ENCODE measurements at regions not wholly inside any gene's neighbourhood (a gene's known extent, or its start where the extent isn't known, plus 50 kb on each side); places are given as distances from the start of the nearest gene placed in this dataset.
"Not testable (repeated sequence)": the region's sequence is repeated elsewhere in the genome, so short reads cannot be mapped to it uniquely, and the experiment has no call there.

DNA sequence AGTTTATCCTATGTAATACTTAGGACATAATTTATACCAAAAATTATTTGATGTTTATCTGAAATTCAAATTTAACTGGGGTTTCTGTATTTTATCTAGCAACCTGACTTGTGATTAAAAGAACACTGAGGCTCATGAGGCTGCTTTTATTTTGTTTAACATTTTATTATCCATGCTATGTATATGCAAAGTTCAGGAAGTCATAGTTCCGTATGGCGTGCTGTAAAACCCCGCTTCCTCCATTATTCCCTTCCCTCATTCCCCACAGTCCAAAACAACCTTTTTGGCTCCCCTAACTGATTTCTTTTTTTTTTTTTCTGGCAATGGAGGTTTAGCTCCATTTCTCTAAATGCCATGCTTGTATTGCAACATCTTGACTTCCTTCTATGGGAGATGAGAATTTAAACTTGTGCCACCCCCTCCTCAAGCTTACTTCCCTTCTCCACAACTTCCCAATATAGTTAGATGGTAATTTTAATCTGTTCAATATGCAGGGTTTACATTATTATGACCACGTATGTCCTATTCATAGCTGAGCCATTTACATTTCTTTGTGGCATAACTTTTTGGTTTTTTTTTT, 138.0 kb upstream of the DNAH14 start:
- no peak for DNase-seq (ENCODE audit: low spot score)
- intact Hi-C loops (cut with DNase I): no loop called here

DNA sequence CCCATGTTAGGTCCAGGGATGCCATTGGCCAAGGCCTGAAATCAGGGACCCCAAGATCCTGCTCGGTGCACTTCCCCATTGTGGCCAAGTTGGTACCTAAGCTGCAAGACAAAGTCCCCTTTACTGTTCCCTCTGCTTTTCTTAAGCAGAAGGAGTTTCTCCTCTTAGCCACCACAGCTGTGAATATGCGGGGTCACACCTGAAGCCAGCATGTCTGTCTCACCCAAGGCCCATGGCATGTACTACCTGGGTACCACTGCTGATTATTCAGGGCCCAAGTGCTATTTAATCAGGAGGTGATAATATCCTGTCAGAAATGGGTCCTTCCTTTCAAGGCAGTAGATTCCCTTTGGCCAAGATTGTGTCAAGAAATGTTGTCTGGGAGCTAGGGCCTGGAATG, 133.9 kb upstream of the DNAH14 start:
- intact Hi-C loops (cut with DNase I): no loop called here
- no peak for DNase-seq (ENCODE audit: low spot score)

DNA sequence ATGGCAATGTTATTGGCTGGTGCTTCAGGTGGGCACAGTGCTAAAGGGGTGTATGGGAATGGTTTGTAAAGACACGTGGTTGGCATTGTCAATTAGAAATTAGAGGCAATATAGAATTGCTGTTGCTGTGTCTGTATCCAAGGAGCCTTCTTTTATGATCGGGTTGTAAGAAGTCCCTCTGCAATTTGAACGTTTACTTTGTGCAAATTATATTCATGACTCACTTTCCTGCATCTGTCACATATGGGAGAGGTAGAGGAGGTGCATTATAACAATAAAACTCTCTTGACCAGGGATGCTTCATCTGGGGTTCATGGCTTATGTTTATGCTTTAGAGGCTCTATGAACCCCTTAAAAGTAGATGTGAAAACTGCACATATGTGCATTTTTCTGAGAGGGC, 130.4 kb upstream of the DNAH14 start:
- intact Hi-C loops (cut with DNase I): no loop called here
- DNase-seq (ENCODE audit: low spot score): no peak

DNA sequence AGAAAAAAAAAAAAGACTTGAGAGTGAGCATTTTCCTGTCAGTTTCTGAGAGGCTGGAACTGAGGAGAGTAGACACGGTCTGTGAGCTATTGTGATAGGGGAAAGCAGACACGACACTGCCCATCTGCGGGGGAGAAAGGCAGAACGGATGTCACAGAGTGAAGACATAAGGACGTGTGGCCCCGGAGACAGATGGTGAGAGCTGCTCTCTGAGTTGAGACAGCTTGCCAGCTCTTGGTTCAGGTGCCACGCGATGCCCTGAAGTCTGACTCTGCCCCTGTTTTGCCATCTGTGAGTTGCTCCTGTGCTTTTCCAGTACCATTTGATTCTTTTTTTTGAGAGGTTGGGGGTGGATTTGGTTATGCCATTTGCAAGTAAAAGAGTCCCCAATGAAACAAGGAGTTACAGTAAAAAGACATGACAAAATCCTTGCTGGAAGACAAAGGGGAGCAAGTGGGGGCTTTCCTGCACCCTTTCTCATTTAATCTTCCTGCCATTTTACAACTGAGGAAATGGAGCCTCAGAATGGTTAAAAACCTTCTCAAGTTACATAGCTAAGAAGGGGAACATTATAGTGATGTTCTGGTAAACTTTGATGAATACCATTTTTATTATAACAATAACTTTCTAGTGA, 128.9 kb upstream of the DNAH14 start:
- no peak for DNase-seq (ENCODE audit: low spot score)
- intact Hi-C loops (cut with DNase I): no loop called here

DNA sequence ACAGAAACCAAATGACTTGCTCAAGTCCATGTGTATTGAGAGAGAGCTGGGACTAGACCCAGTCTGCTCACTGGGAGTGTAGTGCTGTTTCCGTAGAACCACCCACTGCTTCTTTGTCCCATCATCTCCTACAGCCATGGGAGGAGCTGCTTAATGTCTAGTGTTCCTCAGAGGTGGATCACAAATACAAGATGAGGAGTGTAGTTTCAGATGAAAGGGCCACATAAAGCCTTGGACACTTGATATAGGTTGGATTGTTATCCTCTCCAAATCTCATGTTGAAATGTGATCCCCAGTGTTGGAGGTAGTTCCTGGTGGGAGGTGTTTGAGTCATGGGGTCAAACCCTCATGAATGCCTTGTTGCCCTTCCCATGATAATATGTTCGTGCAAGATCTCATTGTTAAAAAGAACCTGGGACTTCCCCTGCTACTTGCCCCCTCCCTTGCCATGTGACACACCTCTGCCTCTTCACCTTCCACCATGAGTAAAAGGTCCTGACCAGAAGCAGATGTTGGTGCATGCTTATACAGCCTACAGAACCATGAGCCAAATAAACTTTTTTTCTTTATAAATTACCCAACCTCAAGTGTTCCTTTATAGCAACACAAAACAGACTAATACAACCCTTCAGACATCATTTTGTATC, 127.5 kb upstream of the DNAH14 start:
- intact Hi-C loops (cut with DNase I): no loop called here
- no peak for DNase-seq (ENCODE audit: low spot score)

DNA sequence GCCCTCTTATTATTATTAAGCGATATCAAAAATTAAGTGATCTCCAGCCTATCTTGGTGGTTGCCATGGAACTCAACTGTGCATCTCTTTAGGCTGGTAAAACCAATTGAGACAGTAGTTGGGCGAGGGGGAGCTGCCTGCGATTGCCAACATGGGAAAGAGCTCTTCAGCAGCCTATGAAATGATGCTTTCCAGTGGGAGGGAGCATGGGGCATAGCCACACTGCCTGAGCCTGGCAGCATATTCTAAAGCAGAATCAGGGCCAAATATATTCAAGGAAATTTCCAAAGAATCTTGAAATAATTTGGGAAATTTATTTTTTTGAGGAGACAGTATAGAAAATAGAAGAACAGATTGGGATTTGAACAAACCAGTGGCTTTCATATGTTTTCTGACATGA, 126.9 kb upstream of the DNAH14 start:
- no peak for DNase-seq (ENCODE audit: low spot score)
- intact Hi-C loops (cut with DNase I): no loop called here

DNA sequence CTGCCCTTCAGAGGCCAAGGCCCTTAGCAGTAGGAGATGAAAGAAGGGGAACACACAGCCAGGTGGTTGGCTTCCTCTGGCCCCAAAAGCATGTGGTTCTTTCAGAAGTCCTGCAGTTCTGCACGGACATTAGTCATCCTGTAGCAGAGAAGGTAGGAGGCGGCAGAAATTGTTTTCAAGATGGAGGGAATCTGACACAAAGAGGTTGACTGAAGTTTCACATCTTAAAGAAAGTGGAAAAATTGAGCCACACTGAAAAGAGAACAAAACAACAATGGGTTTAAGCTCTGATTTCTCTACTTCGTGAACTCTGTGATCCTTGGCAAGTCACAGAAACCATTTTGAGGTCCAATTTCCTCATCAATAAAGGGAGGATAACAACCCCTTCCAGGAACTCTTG, 125.3 kb upstream of the DNAH14 start:
- intact Hi-C loops (cut with DNase I): no loop called here
- no peak for DNase-seq (ENCODE audit: low spot score)

DNA sequence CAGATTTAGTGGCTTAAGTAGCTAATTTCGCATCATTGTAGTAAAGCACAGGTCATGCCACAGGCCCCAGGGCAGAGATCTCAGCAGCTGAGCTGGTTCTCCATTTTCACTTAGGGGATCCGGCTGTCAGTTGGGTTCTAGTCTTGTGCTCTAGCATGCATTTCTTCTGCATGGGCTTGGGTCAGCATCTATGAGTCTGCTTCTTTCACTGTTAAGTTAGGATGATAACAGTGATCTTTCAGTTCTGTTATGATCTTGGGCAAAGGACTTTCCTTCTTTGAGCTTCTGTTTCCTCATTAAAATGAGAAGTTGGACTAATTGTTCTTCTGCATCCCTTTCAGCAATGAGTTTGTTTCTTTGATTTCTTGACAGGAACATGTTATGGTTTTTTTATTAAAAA, 123.6 kb upstream of the DNAH14 start:
- DNase-seq (ENCODE audit: low spot score): no peak

DNA sequence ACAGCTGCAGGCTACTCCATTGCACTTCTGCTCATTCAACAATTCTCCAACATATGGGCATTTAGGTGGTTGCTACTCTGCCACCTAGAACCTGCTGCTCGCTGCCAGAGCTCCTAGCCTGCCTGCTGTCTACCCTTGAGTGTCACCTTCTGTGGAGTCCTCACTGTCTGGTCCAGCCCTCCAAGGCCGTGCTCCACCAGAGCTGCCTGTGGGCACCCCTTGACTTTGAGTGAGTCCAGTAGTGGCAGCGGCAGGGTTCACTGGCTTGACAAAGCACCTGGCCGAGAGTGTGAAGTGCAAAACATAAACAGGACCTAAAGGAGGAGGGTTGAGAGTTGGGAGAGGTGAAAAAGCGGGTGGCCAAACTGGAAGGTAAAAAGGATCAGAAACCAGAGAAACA, 120.3 kb upstream of the DNAH14 start:
- intact Hi-C loops (cut with DNase I): no loop called here
- DNase-seq (ENCODE audit: low spot score): no peak

More for the DNA sequence above, 123.6 kb upstream of the DNAH14 start:
- intact Hi-C loops (cut with DNase I): no loop called here

DNA sequence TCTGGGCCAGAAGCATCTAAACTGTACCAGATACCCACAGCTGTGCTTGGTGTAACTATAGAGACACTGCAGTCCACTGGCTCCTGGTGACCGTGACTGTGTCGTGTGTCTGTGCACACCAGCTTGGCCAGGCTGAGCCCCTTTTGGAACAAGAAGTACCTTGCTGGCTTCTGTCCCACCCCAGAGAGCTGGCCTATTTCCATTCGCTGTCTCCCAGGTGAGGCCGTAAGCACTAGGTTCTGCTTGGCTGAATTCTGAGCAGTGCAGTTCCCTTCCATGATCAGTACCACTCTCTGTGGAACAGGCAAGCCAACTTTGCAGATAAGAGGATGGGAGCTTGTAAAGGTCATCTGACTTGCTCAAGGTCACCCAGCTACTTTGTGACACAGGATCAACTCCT, 119.9 kb upstream of the DNAH14 start:
- intact Hi-C loops (cut with DNase I): no loop called here
- no peak for DNase-seq (ENCODE audit: low spot score)

DNA sequence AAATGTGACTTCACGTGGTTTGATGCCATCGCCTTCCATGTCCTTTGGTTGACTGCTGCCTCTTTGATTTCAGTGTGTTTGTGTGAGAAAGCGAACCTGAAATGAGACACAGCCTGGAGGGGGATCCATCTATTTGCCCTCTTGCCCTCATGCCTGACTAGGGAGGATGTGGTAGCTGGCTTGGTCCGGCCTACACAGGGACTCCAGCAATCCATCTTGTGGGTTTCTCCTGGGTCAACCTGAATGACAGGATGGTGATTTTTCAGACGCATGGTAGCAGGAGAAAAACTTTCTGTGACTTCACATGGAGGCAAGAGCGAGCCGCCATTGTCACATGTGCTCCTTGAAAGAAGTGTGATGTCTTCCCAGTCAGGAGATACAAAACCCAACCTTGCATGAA, 117.9 kb upstream of the DNAH14 start:
- intact Hi-C loops (cut with DNase I): no loop called here
- DNase-seq (ENCODE audit: low spot score): no peak

DNA sequence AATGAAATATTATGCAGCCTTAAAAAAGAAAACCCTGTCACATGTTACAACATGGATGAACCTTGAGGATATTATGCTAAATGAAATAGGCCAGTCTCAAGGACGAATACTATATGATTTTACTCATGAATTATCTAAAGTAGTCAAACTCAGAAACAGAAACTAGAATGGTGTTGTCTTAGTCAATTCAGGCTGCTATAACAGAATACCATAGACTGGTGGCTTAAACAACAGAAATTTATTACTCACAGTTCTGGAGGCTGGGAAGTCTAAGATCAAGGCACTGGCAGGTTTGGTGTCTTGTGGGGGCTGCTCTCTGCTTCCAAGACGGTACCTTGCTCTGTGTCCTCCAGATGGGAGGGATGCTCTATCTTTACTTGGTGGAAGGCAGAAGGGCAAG, 113.8 kb upstream of the DNAH14 start:
- intact Hi-C loops (cut with DNase I): no loop called here
- no peak for DNase-seq (ENCODE audit: low spot score)

DNA sequence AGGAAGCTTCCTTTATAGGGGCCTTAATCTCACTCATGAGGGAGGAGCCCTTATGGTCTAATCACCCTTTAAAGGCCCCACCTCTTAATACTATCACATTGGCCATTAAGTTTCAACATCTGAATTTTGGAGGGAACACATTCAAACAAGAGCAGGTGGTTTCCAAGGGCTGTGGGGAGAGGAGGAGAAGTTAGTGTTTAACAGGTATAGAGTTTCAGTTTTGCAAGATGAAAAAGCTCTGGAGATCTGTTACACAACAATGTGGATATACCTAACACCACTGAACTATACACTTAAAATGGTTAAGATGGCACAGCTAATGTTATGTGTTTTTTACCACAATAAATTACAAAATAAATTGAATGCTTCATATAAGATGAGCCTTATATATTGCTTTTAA, 113.4 kb upstream of the DNAH14 start:
- no peak for DNase-seq (ENCODE audit: low spot score)
- intact Hi-C loops (cut with DNase I): no loop called here

DNA sequence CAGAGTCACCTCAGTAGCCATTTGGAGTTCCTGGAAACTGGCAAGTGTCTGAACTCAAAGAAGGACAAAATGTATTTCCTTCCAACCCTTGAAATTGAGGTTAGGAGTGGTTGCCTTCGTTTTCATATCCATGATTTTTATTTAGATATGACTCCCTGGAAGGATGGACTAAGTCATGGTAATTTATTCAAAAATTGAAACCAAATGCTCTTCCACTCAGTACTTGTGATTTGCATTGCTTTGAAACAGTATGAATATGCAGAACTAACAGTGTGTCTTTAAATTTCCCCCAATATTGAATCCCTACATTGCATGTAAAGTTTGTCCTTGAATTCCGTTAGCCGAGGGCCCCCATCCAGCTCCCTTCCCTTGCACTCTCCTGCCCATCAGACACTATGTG, 112.1 kb upstream of the DNAH14 start:
- intact Hi-C loops (cut with DNase I): no loop called here

DNA sequence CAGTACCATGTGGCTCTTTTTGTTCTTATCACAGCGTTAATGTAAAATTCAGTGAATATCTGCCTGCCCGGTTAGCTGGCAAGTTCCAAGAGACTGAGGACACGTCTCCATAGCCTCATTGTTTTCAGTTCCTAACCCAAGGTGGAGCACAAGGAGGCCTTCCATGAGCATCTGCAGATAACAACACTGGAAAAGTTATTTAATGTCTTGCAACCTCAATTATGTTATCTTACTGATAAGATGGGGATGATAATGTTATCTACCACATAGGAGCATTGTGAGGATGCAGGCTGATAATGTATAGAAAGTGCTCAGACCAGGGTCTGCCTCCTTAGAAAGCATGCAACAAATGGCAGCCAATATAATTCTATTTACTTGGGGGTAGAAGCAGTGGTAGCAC, 109.6 kb upstream of the DNAH14 start:
- no peak for DNase-seq (ENCODE audit: low spot score)
- intact Hi-C loops (cut with DNase I): no loop called here

More for the DNA sequence above, 112.1 kb upstream of the DNAH14 start:
- DNase-seq (ENCODE audit: low spot score): no peak

DNA sequence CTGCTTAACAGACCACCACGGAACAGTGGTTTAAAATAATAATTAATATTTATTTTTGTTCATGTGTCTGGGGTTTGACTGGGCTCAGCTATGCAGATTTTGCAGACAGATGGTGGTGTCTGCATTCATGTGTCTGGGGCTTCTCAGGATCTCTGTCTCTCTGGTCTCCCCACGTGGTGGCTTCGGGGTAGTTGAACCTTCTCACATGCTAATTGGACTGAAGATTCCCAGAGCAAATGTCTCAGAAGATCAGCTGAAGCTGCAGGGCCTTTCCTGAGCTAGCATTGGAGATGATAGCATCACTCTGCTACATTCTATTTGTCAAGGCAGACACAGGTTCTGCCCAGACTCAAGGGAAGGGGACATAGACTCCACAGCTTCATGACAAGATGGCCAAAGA, 109.1 kb upstream of the DNAH14 start:
- intact Hi-C loops (cut with DNase I): no loop called here
- DNase-seq (ENCODE audit: low spot score): no peak

DNA sequence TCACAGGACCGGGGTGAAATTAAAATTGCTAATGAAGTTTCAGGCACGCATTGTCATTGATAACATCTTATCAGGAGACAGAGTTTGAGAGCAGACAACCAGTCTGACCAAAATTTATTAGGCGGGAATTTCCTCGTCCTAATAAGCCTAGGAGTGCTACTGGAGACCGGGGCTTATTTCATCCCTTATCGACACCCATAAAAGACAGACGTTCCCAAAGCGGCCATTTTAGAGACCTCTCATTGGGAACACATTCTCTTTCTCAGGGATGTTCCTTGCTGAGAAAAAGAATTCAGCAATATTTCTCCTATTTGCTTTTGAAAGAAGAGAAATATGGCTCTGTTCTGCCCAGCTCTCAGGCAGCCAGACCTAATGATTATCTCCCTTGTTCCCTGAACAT, 107.7 kb upstream of the DNAH14 start:
- DNase-seq (ENCODE audit: low spot score); intact Hi-C loops (cut with DNase I): not testable (repeated sequence)

DNA sequence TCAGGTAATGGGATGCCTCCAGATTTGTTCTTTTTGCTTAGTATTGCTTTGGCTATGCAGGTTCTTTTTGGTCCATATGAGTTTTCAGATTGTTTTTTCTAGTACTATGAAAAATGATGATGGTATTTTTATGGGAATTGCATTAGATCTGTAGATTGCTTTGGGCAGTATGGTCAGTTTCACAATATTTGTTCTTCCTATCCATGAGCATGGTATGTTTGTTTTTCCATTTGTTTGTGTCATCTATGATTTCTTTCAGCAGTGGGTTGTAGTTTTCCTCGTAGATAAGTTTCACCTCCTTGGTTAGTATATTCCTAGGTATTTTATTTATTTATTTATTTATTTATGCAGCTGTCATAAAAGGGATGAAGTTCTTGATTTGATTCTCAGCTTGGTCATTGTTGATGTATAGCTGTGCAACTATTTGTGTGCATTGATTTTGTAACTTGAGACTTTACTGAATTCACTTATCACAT, 103.9 kb upstream of the DNAH14 start:
- no peak for DNase-seq (ENCODE audit: low spot score)
- intact Hi-C loops (cut with DNase I): no loop called here

DNA sequence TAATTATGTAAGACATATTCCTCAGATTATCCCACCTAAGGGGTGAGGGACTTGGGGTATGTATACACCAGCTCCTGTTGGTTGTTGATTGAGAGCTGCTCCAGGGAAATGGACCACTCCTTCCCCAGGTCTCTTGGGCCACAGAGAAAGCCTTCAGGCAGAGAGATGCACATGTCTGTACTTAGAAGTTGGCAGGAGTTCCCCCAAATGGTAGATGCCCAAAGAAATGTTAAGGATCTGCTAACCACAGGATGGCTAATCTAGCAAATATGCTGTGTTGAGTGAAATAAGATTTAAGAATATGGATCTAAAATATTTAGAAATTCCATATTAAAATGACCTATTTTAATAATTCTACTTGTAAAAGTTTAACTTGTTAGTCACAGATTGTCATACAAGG, 100.8 kb upstream of the DNAH14 start:
- intact Hi-C loops (cut with DNase I): no loop called here
- DNase-seq (ENCODE audit: low spot score): no peak

DNA sequence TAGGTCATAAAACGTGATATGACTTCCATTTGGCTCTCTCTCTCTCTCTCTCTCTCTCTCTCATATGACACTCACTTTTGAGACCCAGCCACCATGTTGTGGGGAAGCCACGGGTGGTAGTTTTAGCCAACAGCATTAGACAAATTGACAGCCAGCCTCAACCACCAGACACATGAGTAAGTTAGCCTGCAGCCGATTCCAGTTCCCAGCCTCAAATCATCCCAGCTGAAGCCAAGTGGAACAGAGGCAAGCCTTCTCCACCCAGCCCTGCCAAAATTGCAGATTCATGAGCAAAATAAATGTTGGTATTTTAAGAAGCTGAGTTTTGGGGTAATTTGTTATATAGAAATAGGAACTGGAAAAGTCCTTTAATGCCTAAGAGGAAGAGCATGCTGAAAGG, 98.0 kb upstream of the DNAH14 start:
- intact Hi-C loops (cut with DNase I): no loop called here

DNA sequence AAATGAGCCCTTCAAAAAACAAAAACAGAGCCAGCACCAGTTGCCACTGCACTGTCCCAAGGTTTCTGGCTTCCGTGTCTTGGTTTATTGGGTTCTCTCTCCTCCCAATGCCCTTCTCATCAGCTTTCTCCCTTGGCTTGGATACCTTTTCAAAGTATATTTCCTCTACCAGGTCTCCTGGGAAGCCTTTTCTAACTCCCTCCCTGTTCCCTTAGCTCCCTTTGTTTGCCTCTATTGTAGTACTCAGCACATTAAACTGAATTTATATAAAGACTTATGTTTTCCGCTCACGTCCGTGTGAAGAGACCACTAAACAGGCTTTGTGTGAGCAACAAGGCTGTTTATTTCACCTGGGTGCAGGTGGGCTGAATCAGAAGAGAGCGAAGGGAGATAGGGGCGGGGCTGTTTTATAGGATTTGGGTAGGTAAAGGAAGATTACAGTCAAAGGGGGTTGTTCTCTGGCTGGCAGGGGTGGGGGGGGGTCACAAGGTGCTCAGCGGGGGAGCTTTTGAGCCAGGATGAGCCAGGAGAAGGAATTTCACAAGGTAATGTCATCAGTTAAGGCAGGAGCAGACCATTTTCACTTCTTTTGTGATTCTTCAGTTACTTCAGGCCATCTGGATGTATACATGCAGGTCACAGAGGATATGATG, 89.7 kb upstream of the DNAH14 start:
- DNase-seq (ENCODE audit: low spot score); intact Hi-C loops (cut with DNase I): not testable (repeated sequence)

More for the DNA sequence above, 98.0 kb upstream of the DNAH14 start:
- DNase-seq (ENCODE audit: low spot score): no peak
